HG02852 (cell line): ENCODE measurements at regions not wholly inside any gene's neighbourhood (a gene's known extent, or its start where the extent isn't known, plus 50 kb on each side); places are given as distances from the start of the nearest gene placed in this dataset.
"Not testable (repeated sequence)": the region's sequence is repeated elsewhere in the genome, so short reads cannot be mapped to it uniquely, and the experiment has no call there.

Source experiments
- ATAC-seq: cut with Tn5 transposase; IDR thresholded peaks from one replicate; pipeline ENCODE4 v1.9.1; 2021; ENCODE audit warnings: mild to moderate bottlenecking, moderate library complexity; ENCODE audit not compliant: unreplicated experiment

DNA sequence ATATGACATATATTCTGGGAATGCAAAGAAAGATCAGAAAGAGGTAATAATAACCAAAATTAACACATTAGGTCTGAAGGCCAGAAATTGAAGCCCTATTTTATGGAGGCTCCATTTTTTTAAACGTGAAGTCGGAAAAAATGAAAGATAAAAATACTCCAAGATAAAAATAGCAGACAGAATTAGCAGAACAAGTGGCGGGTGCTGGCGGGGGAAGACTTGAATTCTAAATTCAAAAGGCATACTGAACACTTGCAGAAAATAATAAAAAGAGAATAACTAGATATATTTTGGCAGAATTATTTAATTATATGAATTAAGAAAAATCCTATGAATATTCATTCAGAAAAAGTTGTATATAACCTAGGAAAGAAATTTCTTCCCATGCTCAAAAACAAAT is 543.7 kb upstream of the ACO1 start:
- ATAC-seq, result no peak

DNA sequence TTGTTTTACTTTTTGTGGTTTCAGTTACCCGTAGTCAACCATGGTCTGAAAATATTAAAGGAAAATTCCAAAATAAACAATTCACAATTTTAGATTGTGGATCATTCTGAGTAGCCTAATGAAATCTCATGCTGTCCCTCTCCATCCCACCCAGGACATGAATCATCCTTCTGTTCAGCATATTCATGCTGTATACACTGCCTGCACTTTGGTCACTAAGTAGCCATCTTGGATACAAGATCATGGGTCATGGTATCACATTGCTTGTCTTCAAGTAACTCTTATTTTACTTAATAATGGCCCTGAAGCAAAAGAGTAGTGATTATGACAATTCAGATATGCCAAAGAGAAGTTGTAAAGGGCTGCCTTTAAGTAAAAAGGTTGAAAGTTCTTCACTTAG is 536.5 kb upstream of the ACO1 start:
- no peak for ATAC-seq

DNA sequence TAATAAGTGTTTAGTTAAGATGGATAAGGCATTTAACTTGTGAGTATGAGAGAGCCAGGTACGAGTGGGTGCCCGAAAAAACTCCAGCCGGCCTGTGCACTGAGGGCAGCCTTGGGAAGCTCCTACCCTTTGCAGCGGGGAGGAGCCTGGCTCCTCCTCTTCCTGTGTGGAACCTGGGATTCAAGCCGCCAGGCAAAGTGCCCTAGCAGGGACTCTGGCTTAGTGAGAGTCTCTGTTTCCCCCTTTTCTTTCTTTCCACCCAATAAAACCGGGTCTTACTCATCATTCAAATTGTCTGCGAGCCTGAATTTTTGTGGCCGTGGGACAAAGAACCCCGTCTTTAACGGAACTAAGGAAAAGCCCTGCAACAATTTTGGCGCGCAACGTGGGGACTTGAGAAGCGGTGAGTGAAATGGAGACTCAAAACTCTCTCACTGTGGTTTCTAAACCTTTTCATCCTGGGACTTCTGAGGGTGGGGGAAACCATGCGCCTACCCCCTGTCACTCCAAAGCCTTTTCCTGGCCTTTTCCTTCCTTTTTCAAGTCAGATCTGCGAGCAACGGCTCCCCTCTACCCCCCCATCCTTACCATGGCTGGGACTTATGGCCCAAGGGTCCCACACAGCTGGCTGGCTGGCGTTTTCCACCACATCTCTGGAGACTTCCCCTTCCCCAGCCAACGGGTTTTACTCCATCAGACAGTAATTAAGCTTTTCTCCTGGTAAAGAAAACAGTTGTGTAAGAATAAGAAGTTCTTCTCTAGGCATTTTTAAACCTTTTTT is 535.7 kb upstream of the ACO1 start:
- ATAC-seq, result no peak

DNA sequence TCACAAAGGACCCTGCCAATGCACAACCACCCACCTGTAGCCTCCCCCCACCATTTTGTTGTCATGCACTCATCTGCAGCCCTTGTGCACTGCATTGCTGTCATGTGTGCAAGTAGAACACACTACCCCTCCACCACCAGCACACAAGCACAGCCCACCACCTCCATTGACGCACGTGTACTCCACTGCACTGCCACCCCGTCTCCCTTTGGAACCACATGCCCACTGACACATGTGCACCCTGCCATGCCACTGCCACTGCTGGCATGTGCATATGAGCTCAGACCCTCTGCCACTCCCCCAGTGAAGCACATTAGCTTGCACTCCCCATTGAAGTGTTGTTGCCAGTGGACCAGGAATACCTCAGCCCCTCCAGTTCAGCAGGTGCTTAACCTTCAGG is 530.3 kb upstream of the ACO1 start:
- no peak for ATAC-seq

DNA sequence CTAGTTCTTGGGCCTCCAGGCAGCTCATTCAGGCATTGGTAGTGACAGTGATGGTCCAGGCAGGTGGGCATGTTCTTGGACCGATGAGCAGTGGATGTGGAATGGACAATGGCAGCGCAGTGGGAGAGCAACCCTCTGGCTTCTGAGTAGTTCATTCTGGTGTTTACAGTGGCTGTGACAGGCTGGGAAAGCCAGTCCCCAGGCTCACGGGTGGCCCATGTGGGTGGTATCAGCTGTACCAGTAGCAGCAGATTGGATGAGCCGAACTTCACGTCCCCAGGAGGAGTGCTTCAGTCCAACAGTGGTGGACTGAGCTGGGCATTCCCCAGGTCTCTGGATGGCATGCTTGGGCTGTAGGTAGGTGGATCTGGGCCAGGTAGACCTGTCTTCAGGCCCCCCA is 515.6 kb upstream of the ACO1 start:
- ATAC-seq, result no peak

DNA sequence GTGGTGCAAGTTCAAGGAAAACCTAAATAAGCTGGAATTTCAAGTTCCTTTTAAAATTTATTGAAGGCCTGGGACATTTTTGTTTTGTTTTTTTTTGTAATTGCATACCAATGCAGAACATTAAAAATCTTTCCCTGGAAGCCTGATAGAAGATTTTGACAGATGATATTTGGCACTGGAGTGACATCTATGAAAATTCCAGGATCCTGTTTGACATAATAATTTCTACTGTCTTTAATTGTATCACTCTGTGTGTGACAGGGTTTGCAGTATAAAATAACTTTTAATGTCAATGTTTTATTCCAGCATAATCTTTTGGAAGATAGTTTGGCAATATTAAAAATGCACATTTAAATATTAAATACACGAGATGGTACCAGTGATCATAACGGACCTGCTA is 514.2 kb upstream of the ACO1 start:
- no peak for ATAC-seq

DNA sequence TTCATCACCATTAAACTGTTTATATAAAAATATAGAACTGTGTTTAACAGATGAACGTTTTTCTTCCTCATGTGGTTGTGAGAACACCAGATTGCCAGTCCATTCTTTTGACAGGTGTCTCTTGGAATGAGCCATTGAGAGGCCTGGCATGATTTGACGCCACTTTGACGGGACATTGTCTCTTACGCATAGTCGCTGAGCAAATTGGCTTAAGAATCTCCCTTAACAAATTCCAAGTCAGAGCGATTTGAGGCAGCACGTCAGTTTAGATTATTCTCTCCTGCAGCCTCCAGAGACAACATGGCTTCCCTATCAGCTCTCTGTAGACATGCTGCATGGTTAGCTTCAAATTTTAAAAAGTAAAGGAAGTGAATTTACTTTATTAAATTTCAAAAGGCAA is 510.7 kb upstream of the ACO1 start:
- ATAC-seq, result no peak

DNA sequence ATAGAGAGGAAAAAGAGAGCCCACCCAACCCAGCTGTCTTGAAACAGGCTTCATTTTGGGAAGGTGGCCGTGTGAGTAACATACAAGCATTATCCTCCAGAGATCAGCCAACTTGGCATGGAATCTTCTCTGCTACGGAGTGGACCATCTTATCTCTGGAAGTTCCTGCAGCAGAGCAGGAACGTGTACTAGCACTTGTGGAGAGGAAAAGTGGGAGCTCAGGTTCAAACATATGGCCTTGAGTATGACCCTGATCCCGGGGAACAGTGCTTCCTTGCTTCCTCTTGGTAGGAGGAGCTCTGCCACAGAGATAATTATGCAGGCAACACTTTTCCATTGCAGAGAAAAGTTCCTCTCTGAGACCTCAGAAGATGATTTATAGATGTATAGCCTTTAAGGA is 490.4 kb upstream of the ACO1 start:
- ATAC-seq, result no peak

DNA sequence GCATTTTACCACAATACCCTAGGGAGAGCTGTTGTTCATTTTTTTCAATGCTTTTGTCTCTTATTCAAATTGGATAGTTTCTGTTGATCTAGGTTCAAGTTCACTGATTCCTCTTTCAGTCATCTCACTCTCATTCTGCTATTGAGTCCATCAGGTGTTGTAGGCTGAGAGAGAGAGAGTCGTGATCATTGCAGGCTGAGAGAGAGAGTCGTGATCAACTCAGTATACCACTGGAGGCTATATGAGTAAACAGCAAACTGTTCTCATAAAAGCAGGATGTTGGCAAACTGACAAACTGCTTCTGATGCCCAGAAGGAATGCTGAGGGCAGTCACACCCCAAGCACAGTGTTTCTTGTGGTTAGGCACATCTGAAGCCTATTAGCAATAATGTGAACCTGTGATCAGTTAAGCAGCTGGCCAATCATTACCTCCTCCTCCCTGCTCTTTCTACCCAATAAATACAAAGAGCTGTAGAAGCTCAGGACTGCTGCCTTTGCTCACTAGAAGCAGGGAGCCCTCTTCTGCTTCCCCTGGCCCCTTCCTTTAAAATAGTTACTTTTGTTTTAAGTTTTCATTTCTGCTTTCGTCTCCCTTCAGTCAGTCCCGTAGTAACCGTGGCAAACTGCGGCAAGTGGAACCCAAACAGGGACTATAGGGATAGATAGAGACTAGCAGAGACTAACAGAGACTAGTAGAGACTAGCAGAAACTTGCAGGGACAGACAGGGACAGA is 476.1 kb upstream of the ACO1 start:
- peak; percentile 79 for ATAC-seq

DNA sequence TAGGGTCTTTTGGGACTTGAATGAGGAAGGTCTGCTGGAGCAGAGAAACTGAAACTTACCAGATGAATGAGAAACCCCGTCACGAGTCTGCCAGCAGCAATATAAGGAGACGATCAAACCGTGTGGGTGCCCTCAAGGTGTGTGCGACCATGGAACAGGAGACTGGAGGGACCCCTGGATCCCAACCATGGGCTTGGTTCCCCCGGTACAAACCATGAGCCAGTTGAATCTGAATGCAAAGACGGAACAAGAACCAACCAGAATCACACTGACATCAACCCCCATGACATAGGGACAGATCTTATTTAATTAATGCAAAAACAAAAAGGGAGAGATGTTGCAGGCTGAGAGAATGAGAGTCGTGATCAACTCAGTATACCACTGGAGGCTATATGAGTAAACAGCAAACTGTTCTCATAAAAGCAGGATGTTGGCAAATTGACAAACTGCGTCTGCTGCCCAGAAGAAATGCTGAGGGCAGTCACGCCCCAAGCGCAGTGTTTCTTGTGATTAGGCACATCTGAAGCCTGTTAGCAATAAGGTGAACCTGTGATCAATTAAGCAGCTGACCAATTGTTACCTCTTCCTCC is 475.5 kb upstream of the ACO1 start:
- ATAC-seq, result peak; percentile 35

DNA sequence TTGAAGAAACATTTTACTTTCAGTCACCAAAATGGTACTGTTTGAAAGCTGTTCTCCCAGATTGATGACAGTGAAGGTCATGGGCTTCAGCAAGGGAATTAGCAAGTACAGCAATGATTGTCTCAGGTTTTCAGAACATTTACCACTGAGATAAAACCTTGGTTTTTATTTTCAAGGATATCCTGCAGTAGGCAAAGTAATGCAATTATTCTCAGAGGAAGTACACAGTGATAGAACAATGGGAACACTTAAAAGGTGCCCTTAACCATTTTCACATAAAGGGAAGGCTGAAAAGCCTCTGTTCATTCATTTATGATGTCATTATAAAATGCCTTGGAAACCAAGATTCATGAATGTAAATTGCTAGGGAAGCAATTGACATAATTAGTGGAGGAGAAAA is 471.8 kb upstream of the ACO1 start:
- no peak for ATAC-seq

DNA sequence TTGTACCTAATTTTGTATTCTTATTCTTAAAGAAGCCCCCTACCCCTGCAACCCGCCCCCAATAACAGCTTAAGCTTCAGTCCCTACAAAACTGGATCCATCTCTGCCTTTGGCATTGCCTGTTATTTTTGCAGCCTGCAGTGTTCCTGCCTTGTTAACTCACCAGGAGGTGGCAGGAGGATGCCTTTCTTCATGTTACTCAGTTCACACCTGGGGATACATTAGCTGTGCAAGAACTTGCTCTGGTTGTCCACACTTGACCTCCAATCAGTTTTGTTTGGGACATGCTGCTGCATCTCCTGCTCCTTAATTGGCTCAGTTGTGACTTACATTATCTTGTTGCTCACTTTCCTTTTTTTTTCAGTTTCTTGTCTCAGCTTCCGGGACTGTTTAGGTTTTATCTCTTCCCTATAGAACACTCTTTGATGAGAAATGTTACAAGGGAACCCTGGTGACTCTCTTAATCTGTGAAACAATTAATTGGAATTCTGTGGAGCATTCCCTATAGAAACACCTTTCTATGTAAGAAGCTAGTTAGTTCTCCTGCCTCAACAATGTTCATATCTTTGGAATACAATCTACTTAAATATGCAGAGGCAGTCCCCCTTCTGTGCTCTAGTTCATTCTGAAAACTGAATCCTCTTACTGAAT is 467.7 kb upstream of the ACO1 start:
- no peak for ATAC-seq

DNA sequence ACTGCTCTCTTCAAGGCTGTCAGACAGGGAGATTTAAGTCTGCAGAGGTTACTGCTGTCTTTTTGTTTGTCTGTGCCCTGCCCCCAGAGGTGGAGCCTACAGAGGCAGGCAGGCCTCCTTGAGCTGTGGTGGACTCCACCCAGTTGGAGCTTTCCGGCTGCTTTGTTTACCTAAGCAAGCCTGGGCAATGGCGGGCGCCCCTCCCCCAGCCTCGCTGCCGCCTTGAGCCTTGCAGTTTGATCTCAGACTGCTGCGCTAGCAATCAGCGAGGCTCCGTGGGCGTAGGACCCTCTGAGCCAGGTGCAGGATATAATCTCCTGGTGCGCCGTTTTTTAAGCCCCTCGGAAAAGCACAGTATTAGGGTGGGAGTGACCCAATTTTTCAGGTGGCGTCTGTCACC is 446.7 kb upstream of the ACO1 start:
- ATAC-seq, result not testable (repeated sequence)

DNA sequence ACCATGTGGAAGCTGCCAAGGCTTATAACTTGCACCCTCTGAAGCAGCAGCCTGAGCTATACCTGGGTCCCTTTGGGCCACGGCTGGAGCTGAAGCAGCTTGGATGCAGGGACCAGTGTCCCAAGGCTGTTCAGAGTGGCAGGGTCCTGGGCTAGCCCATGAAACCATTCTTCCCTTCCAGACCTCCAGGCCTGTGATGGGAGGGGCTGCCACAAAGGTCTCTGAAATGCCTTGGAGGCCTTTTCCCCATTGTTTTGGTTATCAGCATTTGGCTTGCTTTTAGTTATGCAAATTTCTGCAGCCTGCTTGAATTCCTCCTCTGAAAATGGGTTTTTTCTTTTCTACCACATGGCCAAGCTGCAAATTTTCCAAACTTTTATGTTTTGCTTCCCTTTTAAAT is 433.7 kb upstream of the ACO1 start:
- no peak for ATAC-seq

DNA sequence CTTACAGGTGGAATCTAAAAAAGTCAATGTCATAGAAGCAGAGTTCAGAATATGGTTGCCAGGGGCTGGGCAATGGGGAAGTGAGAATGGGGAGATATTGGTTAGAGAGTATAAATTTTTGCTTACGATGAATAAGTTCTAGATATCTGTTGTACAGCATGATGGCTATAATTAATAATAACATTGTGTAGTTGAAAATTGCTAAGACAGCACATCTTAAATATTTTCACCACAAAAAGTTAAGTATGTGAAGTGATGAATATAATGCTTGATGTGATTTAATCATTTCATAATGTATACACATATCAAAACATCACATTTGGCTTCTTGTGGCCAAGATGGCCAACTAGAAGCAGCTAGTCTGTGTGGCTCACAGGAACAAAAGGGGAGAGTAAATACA is 425.9 kb upstream of the ACO1 start:
- no peak for ATAC-seq

DNA sequence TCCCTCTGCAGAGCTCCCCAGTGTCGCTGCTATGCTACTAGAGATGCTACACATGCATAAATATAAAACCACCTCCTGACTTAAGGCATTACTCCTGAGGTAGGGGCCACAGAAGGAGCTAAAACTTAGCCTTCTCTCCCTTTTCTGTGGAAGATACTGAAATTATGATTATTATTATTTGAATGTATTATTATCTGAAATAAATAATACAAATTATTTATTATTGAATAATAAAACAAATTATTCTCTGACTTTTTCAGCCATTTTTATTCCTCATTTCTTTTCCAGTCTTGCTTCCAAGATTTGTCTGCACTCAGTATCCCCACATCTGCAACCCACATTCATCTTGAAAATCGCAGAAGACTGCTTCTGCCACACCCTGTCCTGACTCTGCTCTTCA is 414.9 kb upstream of the ACO1 start:
- ATAC-seq, result no peak

DNA sequence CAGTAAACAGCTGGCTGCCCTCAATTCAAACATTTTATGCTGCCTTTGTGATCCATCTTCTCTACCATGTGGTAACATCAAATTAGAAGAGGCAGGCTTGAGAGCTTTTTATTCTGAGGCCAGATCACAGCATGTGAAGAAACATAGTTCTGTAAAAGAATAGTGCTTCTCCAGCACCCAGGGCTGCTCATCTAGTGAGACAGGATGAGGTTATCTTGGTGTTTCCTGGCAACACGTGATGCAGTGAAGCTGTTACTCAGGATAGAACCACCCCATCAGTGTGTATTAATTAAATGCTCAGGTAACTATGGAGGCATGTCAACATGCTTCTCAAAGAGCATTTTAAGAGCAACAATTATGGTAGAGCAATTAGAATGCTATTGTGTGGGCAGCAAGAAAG is 400.5 kb upstream of the ACO1 start:
- no peak for ATAC-seq

DNA sequence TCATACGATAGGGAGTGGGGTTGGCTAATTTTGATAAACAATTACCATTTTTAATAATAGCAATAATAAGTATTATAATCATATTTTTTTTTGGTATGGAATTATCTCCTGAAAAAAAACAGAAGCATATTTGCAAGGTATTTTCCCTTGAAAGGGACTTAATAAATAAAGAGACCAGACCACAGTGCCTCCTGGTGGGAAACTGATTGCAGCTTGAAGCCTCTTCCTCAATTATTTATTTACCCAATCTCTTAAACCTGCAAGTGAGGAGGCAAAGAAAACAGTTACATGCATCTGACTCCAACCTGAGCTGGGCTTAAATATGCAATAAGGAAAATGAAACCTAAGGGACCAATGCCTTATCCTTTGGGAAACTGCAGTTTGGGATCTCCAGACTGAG is 388.1 kb upstream of the ACO1 start:
- ATAC-seq, result no peak

DNA sequence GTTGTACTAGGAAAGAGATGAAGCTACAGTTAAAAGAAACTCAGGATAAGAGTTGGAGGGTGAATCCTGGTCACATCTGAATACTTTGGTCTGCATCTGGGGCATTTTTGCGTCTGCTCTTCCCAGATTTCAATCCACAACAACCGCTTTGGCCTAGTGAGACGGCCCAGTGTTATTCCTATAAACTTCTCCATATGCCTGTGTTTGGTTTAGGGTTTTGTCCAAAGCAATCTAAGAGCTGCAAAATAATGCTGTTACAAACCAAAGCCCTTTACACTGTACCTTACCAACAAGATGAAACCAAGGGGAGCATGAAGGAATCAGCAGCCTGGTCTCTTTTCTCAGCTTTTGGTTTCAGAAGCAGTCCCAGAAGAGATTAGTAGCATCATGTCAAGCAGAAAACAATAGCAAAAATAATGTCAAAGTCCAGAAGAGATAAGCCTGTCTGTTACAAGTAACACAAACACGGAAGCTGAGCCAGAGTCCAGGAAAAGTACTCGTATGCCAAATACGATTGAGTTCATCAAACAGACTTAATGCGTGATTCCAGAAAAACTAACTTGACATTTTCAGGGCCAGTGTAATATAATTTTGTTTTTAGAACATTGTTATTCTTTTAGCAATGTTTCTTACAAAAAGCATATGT is 379.9 kb upstream of the ACO1 start:
- no peak for ATAC-seq

DNA sequence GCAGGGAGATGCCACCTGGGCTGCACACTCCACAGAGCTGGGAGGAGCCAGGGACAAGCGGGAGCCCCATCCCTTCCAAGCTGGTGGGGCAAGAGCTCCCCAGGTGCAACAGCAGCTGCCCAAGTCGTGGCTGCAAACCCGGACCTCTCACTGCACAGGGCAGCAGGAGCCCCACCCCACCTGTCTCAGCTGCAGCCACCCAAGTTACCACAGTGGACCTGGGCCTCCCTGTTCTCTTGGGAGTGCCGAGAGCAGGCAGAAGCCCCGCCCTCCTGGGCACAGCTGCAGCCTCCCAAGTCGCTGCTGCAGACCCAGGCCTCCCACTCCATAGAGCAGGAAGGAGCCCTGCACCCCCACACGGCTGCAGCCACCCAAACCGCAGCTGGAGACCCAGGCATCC is 374.1 kb upstream of the ACO1 start:
- ATAC-seq, result no peak

DNA sequence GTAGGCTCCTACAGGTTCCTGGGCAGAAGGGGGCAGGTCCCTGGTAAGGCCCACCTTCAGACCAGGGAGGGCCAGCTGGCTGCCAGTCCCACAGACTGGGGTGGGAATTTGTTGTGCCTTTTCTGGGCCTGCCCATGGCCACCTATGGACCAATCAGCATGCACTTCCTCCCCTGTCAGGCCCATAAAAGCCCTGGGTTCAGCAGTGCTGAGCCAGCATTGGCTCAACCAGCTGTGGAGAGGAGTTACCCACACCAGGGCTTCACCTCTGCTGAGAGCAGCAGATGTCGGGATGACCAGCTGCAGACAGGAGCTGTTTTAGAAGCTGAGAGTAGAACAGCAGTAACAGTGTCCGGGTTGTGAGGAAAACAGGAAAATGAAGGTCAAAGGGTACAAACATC is 373.4 kb upstream of the ACO1 start:
- no peak for ATAC-seq
